Hematopoietic multipotent progenitor cell treated with erythropoietin and hydrocortisone succinate and interleukin-3 and kit ligand, for 8 days (in vitro differentiated cells): ENCODE measurements at regions not wholly inside any gene's neighbourhood (a gene's known extent, or its start where the extent isn't known, plus 50 kb on each side); places are given as distances from the start of the nearest gene placed in this dataset.
"Not testable (repeated sequence)": the region's sequence is repeated elsewhere in the genome, so short reads cannot be mapped to it uniquely, and the experiment has no call there.

Experiments
- DNase-seq: peaks from one replicate; pipeline ENCODE4 v3.0.0-alpha.2; 2015

DNA sequence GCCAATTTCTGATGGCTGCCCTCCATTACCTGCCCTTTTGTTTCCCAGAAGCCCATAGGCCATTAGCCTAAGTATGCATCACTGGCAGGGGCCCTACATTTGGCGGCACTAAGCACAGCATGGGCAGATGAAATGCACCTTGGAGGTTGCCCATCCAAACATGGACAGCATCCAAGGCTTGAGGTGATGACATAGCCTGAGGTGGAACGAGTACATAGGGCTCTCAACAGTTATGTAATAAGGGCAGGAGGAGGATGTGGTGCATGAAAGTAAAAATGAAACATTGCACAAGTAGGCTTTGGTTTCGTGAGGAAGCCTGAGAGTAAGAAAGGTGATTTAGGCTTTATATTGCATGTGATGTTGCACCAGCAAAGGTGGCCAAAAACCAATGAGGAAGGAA is 148.1 kb downstream of the FAM76B start:
- no peak for DNase-seq

GRCh38 chr11:95638501-95638900 is 151.1 kb downstream of the FAM76B start:
- DNase-seq, result no peak

GRCh38 chr11:95625164-95625900 is 164.2 kb downstream of the FAM76B start:
- no peak for DNase-seq

- DNase-seq, result no peak
Measured at GRCh38 chr11:95616256-95616804, 173.3 kb downstream of the FAM76B start.

DNA sequence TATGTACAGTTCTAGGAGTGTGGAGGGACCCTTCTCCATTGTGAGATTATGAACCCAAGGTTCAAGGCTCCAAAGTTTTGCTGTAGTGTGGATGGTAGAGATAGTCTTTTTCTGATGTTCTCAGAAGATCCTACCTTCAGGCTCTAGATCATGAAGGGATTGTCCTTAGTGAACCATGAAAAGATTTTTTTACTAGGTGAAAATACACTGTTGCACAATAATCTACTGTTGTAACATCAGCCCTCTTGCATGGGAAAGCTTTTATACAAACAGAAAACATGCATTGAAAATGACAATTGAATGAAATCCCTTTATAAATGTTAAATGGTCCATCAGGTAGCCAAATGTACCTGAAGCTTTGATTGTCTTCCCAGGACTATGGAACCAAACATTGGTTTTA is 177.8 kb downstream of the FAM76B start:
- DNase-seq, result no peak

DNA sequence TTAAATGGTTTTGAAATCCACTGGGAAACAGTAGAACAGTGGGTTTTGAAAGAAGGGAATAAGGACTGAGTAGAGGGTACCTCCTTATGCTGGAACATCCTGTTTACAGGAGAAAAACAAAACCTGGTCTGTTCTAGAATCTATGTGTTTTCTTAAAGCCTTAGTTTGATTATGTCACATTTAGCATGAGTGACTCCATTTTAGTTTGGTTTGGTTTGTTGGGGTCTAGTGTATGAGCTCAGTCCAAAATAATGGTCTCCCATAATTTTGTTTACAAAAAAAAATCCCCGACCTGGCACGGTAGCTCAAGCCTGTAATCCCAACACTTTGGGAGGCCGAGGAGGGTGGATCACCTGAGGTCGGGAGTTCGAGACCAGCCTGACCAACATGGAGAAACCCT is 179.4 kb downstream of the FAM76B start:
- DNase-seq, result not testable (repeated sequence)

- DNase-seq, result no peak
Measured at GRCh38 chr11:95608093-95608492, 181.5 kb downstream of the FAM76B start.

DNA sequence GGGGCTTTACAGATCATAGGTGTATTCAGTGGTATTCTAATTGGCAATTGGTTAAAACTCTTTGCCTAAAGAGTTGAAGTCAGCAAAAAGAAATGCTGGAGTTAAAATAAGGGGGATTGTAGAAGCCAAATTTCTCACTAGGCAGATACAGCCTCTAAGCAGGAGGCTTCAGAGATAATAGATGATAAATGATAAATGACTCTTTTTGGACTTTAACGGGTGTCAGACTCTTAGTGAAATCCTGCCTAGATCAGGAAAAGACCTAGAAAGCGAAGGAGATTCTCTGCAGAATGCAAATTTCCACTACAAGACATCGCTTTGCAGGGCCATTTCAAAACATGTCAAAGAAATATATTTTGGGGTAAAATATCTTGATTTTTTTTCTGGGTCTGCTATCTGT is 182.8 kb downstream of the FAM76B start:
- DNase-seq, result no peak

DNA sequence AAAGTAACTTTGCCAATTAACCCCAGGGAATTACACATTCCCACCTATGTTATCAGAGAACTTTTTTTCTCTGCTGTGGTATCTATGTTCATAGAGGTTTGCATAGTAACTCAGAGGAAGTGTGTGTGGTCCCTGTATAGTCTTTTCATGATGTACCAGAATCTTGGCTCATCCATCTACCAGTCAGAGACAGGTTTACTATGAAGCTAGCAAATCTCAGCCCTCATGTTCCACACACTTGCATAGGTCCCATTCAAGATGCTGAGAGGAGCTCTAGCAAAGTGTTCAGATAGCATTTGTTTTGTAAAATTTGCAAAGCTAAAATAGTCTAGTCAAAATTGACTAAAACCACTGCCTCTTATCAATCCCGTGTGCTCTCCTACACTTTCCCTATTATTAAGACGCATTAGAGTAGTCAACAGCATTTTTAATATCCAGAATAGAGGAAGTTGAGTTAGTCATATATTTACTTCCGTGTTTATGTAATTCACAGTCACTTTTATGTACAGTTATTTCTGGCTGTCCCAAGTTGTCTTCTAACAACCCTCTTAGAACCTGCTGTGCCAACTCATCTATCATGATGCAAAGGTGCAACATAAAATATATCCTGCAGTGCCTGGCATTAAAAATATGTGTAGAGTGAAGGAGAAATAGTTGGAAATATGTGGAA is 184.2 kb downstream of the FAM76B start:
- DNase-seq, result no peak

DNA sequence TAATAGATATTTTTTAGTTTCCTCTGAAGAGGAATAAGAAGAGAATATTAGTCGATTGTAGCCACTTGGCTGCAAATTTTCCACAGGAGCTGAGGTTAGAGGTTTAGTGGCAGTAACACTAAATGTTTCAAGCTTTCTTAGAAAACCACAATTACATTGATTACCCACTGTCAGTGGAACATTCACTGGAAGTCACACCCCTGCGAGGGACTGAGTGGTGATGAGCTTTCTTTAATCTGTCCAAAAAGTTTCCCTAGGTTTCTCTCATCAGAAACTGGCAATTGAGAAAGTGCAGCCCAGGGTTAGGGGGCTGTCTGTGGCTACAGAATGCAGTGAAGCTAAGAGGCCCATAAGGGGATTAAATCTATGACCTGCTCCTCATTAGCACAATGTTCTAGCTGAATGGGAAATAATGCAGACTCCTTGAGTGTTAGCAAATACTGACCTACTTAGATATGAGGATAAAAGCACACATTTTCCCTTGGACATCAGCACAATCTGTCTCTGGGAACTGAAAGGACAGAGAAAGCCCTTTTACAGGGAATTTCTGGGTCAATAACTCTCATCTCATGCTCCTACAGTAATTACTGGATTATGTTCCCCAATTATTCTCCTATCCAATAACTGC is 189.5 kb downstream of the FAM76B start:
- peak; percentile 44 for DNase-seq

DNA sequence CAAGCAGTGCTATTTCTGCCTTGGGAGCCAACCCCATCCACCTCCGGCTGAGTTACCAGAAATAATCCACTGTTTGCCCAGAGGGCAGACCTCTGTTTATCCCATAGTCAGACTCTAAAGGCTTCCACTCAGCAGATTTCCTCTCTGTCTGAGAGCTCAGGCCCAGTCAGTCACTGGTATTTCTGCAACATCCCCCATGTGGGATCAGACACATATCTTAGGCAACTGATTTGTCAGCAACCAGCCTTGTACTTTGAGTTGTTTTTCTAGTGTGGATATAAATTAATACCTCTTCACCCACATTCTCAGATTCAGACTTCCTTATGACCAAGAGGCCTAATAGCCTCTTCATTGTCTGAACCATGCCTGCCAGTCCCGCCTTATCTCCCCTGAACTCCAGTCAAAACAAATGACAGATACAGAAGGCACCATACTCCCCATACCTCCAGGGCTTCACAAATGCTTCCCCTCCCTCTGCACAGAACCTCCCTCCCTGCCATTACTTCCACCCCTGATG is 193.6 kb downstream of the FAM76B start:
- DNase-seq, result no peak

- DNase-seq, result no peak
Measured at GRCh38 chr11:95595541-95595940, 194.0 kb downstream of the FAM76B start.

- DNase-seq, result no peak
Measured at GRCh38 chr11:95593111-95593510, 196.5 kb downstream of the FAM76B start.

DNA sequence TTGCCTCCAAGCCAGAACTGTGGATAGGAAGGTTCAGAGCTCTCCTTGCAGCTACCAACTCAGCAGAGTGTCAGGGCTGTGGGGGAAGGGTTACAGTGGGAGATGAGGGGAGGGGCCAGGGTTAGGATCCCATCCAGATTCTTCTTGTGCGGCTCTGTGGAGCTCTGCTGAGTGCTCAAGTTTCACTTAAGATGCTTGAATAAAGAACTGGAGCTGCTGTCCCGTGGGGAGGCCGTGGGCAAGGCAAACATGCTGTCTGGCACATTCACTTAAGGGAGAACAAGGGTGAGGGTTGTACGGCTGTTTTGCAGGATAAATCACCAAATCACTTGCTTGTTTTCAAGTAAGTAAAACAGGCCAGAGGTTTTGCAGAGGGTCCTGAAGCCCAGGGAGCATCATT is 197.1 kb downstream of the FAM76B start:
- no peak for DNase-seq

DNA sequence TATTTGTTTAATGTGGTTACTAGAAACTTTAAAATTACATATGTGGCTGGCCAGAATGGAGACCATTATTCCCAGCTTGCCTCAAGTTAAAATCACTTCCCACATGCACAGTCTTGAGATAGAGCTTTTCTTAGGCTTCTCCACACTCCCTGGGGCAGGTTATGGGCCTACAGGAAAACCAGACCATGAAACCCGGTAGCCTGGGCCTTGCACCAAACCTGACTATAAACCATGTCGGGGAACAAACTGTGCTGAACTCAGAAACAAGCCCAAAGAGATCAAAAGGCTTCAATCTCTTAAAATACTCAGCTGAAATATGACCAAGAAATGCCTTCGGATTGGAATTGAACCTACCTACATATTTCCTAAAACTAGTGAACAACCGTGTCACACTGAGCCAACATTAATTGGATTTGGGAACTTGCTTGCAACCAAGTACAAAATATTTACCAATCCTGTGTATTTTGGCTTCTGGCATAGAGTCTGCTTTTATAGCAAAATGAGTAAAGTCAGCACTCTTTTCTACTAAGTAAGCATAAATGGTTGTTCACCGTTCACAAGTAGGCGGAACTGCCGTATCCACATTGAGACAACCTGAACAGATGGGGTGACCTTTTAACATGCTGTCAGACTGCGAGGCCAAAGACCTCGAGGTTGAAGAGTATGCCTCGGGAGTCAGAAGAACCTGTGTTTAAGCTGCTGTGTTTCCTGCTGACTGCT is 199.5 kb downstream of the FAM76B start:
- no peak for DNase-seq

DNA sequence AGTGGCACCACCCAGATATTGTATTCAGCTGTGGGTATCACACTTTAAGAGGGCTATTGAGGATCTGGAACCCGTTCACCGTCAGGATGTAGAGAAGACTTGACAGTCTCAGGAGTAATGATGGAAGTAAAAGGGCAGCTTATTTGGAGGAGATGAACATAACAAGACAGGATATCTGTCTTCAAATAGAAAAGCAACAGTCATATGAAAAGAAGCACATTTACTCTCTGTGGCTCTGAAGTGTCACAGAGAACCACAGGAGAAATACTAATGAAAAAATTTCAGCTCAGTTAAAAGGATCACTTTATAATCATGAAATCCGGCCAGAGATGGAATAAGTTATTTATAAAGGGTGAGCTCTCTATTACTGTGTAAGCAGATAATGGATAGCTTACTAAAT is 200.8 kb downstream of the FAM76B start:
- no peak for DNase-seq

GRCh38 chr11:95586661-95587060 is 202.9 kb downstream of the FAM76B start:
- DNase-seq, result no peak

DNA sequence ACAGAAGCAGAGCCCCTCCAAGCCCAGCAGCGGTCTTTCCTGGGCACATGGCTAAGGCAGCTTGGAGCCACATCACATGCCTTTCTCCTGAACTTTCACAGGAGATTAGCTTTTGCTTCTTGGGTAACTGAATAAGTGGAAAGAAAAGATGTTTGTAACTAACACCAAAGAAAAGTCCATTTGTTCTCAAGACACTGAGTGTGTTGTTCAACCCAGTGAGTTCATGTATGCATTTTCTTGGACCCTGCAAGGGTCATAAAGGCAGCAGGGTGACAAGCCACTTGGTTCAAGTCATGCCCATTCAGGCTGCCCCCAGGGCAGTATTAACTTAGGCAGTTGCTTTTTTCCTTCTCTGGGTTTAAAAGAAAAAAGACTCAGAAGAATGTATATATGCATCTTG is 203.4 kb downstream of the FAM76B start:
- no peak for DNase-seq

DNA sequence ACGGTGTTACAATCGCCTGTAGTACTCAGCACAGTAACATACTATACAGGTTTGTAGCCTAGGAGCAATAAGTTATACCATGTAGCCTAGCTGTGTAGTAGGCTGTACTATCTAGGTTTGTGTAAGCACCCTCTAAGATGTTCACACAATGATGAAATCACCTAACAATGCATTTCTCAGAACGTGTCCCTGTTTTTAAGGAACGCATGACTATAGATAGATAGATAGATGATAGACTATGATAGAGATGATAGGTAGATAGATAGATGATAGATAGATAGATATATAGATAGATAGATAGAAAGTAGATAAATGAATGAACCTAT is 203.9 kb downstream of the FAM76B start:
- no peak for DNase-seq

DNA sequence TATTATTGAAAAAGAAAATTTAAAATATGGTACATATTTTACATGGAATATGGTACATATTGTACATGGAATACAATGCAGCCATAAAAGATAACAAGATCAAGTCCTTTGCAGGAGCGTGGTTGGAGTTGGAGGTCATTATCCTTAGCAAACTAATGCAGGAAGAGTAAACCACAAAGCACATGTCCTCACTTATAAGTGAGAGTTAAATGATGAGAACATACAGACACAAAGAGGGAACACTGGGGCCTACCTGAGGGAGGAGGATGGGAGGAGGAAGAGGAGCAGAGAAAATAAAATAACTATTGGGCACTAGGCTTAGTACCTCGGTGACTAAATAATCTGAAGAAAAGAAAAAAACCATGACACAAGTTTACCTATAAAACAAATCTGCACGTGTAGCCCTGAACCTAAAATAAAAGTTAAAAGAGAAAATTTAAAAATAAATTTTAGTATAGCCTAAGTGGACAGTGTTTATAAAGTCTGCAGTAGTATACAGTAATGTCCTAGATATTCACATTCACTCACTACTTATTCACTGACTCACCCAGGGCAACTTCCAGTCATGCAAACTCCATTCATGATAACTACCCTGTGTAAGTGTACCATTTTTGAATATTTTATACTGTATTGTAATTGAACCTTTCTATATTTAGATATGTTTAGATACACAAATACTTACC is 204.4 kb downstream of the FAM76B start:
- no peak for DNase-seq

DNA sequence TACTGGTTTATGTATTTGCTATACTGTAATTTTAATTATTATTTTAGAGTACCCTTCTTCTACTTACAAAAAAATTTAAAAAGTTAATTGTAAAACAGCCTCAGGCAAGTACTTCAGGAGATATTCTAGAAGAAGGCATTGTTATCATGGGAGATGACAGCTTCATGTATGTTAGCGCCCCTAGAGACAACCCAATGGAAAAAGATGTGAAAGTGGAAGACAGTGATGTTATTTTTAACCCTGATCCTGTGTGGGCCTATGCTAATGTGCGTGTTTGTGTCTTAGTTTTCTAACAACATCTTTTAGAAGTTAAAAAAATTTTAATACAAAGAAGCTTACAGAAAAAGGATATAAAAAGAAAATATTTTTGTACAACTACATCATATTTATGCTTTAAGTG is 205.0 kb downstream of the FAM76B start:
- DNase-seq, result peak; percentile 7

- no peak for DNase-seq
Measured at GRCh38 chr11:95584180-95584579, 205.4 kb downstream of the FAM76B start.
